Aorta (tissue), 5 donors: ENCODE measurements at regions not wholly inside any gene's neighbourhood (a gene's known extent, or its start where the extent isn't known, plus 50 kb on each side); places are given as distances from the start of the nearest gene placed in this dataset.
A peak's percentile ranks its signal among the peaks of the same experiment; 100 is the strongest.

ENCODE experiments used
- ATAC-seq: fragments of 200-7000 bp; cut with Tn5 transposase; one replicate; pipeline ENCODE4 v1.9.1; 2022; ENCODE audit warnings: moderate library complexity; ENCODE audit not compliant: low FRiP score
- DNase-seq, 2 donors: peaks; one replicate each; pipeline ENCODE4 v3.0.0-alpha.2; 2020
- H3K27ac ChIP-seq, 2 donors: one replicate each; pipeline ENCODE4 v1.5.1; 2013; ENCODE audit warnings: low read length in 2 of 2, mild to moderate bottlenecking in 2 of 2, moderate library complexity in 2 of 2, control low read depth in 1 of 2, inconsistent platforms in 1 of 2, low read depth in 1 of 2
- H3K27me3 ChIP-seq, 2 donors: one replicate each; pipeline ENCODE4 v1.6.1; 2013; ENCODE audit warnings: control low read depth in 1 of 2, low read length in 1 of 2, mild to moderate bottlenecking in 1 of 2, moderate library complexity in 1 of 2; ENCODE audit not compliant: insufficient read depth in 2 of 2, control insufficient read depth in 1 of 2
- H3K36me3 ChIP-seq, 2 donors: one replicate each; pipeline ENCODE4 v1.6.1; 2013; ENCODE audit warnings: control low read depth in 1 of 2, low read length in 1 of 2, mild to moderate bottlenecking in 1 of 2; ENCODE audit not compliant: insufficient read depth in 2 of 2, control insufficient read depth in 1 of 2
- H3K4me1 ChIP-seq, 2 donors: one replicate each; pipeline ENCODE4 v1.6.1; 2013; ENCODE audit warnings: low read length in 2 of 2, control low read depth in 1 of 2, mild to moderate bottlenecking in 1 of 2, moderate library complexity in 1 of 2; ENCODE audit not compliant: insufficient read depth in 2 of 2, control insufficient read depth in 1 of 2
- H3K4me3 ChIP-seq, 2 donors: one replicate each; pipeline ENCODE4 v1.5.1; 2013; ENCODE audit warnings: low read length in 2 of 2, control low read depth in 1 of 2, mild to moderate bottlenecking in 1 of 2
- H3K9me3 ChIP-seq: one replicate; pipeline ENCODE4 v1.6.1; 2013; ENCODE audit warnings: mild to moderate bottlenecking, low read length; ENCODE audit not compliant: control insufficient read depth
- WGBS, 2 donors: extraction: QIAGEN DNeasy Blood & Tissue Kit; methylation state at CpG; one replicate each; pipeline ENCODE4 v1.1.7; 2013; 5-methylcytosine and 5-hydroxymethylcytosine counted together
- intact Hi-C, 2 donors: fragments of 100-400 bp; cut with DNase I; formaldehyde crosslinking; loops; one replicate each; pipeline versions ENCODE4 v1.14.2 to v1.15.0; 2022
- donor health status: healthy with polysubstance abuse.
- donor health status: Bipolar disorder and iron deficiency.
- donor health status: DM: no; HTN: no; CAD: no.
- donor health status: DM: no; HTN: no; CAD: no.
- donor health status: DM: yes; HTN: yes; CAD: no.

- Histone ChIP-seq H3K27me3 (no peaks in the 10 kb centered on the region), H3K36me3 (no peaks in the 10 kb centered on the region), H3K4me3 (no peak overlapping the region), H3K27ac (no peak overlapping the region), H3K9me3 (no peaks in the 10 kb centered on the region), H3K4me1 (no peaks in the 10 kb centered on the region)
- DNase-seq (no peak), ATAC-seq (no peak)
- intact Hi-C loops = no loop called here
- 95% methylated on average over 3 of the region's 3 CpGs for WGBS, 2 donors
Measured at GRCh38 chr15:35909414-35909813, 363.4 kb upstream of the DPH6 start.

GRCh38 chr15:35910227-35910626 lies 364.3 kb upstream of the DPH6 start:
- H3K9me3 ChIP-seq = no peaks in the 10 kb centered on the region
- DNase-seq (no peak), ATAC-seq (no peak)
- no peaks in the 10 kb centered on the region for H3K36me3 ChIP-seq
- no peaks in the 10 kb centered on the region for H3K4me1 ChIP-seq
- H3K27me3 ChIP-seq = no peaks in the 10 kb centered on the region
- intact Hi-C loops = no loop called here
- no peak overlapping the region for H3K27ac ChIP-seq
- 96 to 97% methylated on average over 2 of the region's 2 CpGs for WGBS, 2 donors
- H3K4me3 ChIP-seq = no peak overlapping the region

GRCh38 chr15:35911052-35911777 lies 365.2 kb upstream of the DPH6 start:
- no peak overlapping the region for H3K4me3 ChIP-seq
- intact Hi-C loops = no loop called here
- WGBS, 2 donors = 67 to 70% methylated on average over 2 of the region's 2 CpGs
- no peak for DNase-seq
- no peak overlapping the region for H3K27ac ChIP-seq
- no peaks in the 10 kb centered on the region for H3K9me3 ChIP-seq
- H3K4me1 ChIP-seq = no peaks in the 10 kb centered on the region
- no peaks in the 10 kb centered on the region for H3K36me3 ChIP-seq
- no peaks in the 10 kb centered on the region for H3K27me3 ChIP-seq
- no peak for ATAC-seq

GRCh38 chr15:35912196-35912595 lies 366.2 kb upstream of the DPH6 start:
- intact Hi-C loops = no loop called here
- peak; percentile 59 for ATAC-seq

GRCh38 chr15:35914573-35914972 lies 368.6 kb upstream of the DPH6 start:
- 91 to 93% methylated on average over 2 of the region's 2 CpGs for WGBS, 2 donors
- H3K9me3 ChIP-seq = no peaks in the 10 kb centered on the region
- no peak overlapping the region for H3K4me3 ChIP-seq
- ATAC-seq (no peak), DNase-seq (no peak)
- intact Hi-C loops = no loop called here
- no peaks in the 10 kb centered on the region for H3K4me1 ChIP-seq
- no peaks in the 10 kb centered on the region for H3K36me3 ChIP-seq
- no peaks in the 10 kb centered on the region for H3K27me3 ChIP-seq
- no peak overlapping the region for H3K27ac ChIP-seq

More at GRCh38 chr15:35912196-35912595, 366.2 kb upstream of the DPH6 start:
- no peak overlapping the region for H3K27ac ChIP-seq
- H3K36me3 ChIP-seq = no peaks in the 10 kb centered on the region
- DNase-seq = no peak
- no peak overlapping the region for H3K4me3 ChIP-seq
- no peaks in the 10 kb centered on the region for H3K9me3 ChIP-seq
- 77% methylated on average over 2 of the region's 2 CpGs for WGBS, 2 donors
- no peaks in the 10 kb centered on the region for H3K27me3 ChIP-seq
- no peaks in the 10 kb centered on the region for H3K4me1 ChIP-seq

GRCh38 chr15:35921046-35921445 lies 375.1 kb upstream of the DPH6 start:
- DNase-seq (no peak), ATAC-seq (no peak)
- intact Hi-C loops = no loop called here
- H3K36me3 ChIP-seq = no peaks in the 10 kb centered on the region
- no peaks in the 10 kb centered on the region for H3K27me3 ChIP-seq
- H3K9me3 ChIP-seq = no peaks in the 10 kb centered on the region
- no peak overlapping the region for H3K27ac ChIP-seq
- no peak overlapping the region for H3K4me3 ChIP-seq
- no peaks in the 10 kb centered on the region for H3K4me1 ChIP-seq

GRCh38 chr15:35925275-35926006 lies 379.5 kb upstream of the DPH6 start:
- H3K27me3 ChIP-seq = no peaks in the 10 kb centered on the region
- no peak overlapping the region for H3K27ac ChIP-seq
- no peak overlapping the region for H3K4me3 ChIP-seq
- H3K36me3 ChIP-seq = no peaks in the 10 kb centered on the region
- intact Hi-C loops = no loop called here
- 95 to 96% methylated on average over 9 of the region's 9 CpGs for WGBS, 2 donors
- ATAC-seq = no peak
- H3K9me3 ChIP-seq = no peaks in the 10 kb centered on the region
- DNase-seq = no peak
- H3K4me1 ChIP-seq = no peaks in the 10 kb centered on the region

GRCh38 chr15:35926007-35926380 lies 380.0 kb upstream of the DPH6 start:
- Histone ChIP-seq H3K27ac (no peak overlapping the region), H3K9me3 (no peaks in the 10 kb centered on the region), H3K36me3 (no peaks in the 10 kb centered on the region), H3K27me3 (no peaks in the 10 kb centered on the region), H3K4me3 (no peak overlapping the region), H3K4me1 (no peaks in the 10 kb centered on the region)
- intact Hi-C loops = no loop called here
- ATAC-seq (no peak), DNase-seq (no peak)

- no peak overlapping the region for H3K4me3 ChIP-seq
- H3K4me1 ChIP-seq = no peaks in the 10 kb centered on the region
- ATAC-seq (no peak), DNase-seq (no peak)
- H3K27me3 ChIP-seq = no peaks in the 10 kb centered on the region
- H3K9me3 ChIP-seq = no peaks in the 10 kb centered on the region
- WGBS, 2 donors = 85 to 94% methylated on average over 2 of the region's 2 CpGs
- H3K36me3 ChIP-seq = no peaks in the 10 kb centered on the region
- no peak overlapping the region for H3K27ac ChIP-seq
- intact Hi-C loops = no loop called here
Measured at GRCh38 chr15:35928847-35929246, 382.9 kb upstream of the DPH6 start.
